Keratinocyte (primary cell): ENCODE measurements at regions not wholly inside any gene's neighbourhood (a gene's known extent, or its start where the extent isn't known, plus 50 kb on each side); places are given as distances from the start of the nearest gene placed in this dataset.

Experiments used
- CTCF ChIP-seq, 3 experiments: IDR thresholded peaks in 1 of 3; conservative IDR thresholded peaks in 1 of 3; optimal IDR thresholded peaks in 1 of 3; 2 replicates in 2 of 3; 3 replicates in 1 of 3; pipeline versions ENCODE3 to v1.5.1; 2011; ENCODE audit warnings: low read length in 3 of 3, mild to moderate bottlenecking in 3 of 3, moderate library complexity in 2 of 3, control low read depth in 1 of 3, inconsistent platforms in 1 of 3; ENCODE audit not compliant: insufficient read depth in 2 of 3; ENCODE audit errors: extremely low read depth in 1 of 3
- EZH2 ChIP-seq: IDR thresholded peaks from one replicate; pipeline ENCODE4 v1.6.1; 2012; ENCODE audit warnings: inconsistent platforms, mild to moderate bottlenecking, low read length, moderate library complexity

GRCh38 chr12:115636546-115636945, 640.9 kb downstream of the MED13L start:
- TF ChIP-seq CTCF (optimal IDR thresholded peaks at IDR 0.05 in 1 of 3, IDR thresholded peaks at IDR 0.05 in 1 of 3, conservative IDR thresholded peaks at IDR 0.05 in 1 of 3; ENCODE audit: extremely low read depth in 1 of 3, insufficient read depth in 2 of 3, low read length in 3 of 3) (no peak), EZH2 (no peak)
